ENCODE measurements at regions not wholly inside any gene's neighbourhood (a gene's known extent, or its start where the extent isn't known, plus 50 kb on each side); places are given as distances from the start of the nearest gene placed in this dataset.

- TF ChIP-seq SIN3A (IDR thresholded peaks at IDR 0.05; ENCODE audit: borderline replicate concordance, insufficient read depth, low read length), result no peak
These were observed 530.1 kb downstream of the SOX11 start for GRCh38 chr2:6222296-6222695.

DNA sequence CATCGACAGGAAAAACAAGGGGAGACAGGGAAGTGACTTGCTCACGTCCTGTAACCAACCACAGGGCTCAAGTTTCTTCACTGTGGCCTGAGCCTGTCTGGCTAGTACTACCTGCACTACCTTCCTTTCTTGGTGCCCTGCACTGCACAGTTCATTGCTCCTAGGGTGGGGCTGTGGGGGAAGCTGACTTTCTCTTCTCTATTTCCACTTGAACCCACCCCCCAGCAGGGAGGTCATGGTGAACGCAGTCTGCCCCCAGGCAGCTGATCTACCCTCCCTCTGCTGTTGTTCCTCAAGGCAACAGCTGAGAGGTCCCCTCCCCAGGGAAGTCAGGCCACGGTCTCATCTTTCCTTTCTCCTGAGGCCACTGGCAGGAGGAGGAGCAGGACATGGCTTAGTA is 532.1 kb downstream of the SOX11 start:
- TF ChIP-seq POLR2AphosphoS5 (IDR thresholded peaks at IDR 0.05; ENCODE audit: low read depth, low read length), result no peak
- no peak for TF ChIP-seq REST (IDR thresholded peaks at IDR 0.05; ENCODE audit: insufficient read depth in 1 of 2, low read depth in 2 of 2, low read length in 2 of 2)
- TF ChIP-seq FOXP2 (optimal IDR thresholded peaks at IDR 0.05; ENCODE audit: borderline replicate concordance, extremely low read depth, extremely low read length, insufficient read depth), result no peak
- TF ChIP-seq TAF1 (IDR thresholded peaks at IDR 0.05; ENCODE audit: borderline replicate concordance, insufficient read depth, low read length), result no peak
- TF ChIP-seq SIN3A (IDR thresholded peaks at IDR 0.05; ENCODE audit: borderline replicate concordance, insufficient read depth, low read length), result no peak

- TF ChIP-seq TAF1 (IDR thresholded peaks at IDR 0.05; ENCODE audit: borderline replicate concordance, insufficient read depth, low read length), result no peak
- TF ChIP-seq SIN3A (IDR thresholded peaks at IDR 0.05; ENCODE audit: borderline replicate concordance, insufficient read depth, low read length), result no peak
- TF ChIP-seq REST (IDR thresholded peaks at IDR 0.05; ENCODE audit: insufficient read depth in 1 of 2, low read depth in 2 of 2, low read length in 2 of 2), result no peak
- no peak for TF ChIP-seq FOXP2 (optimal IDR thresholded peaks at IDR 0.05; ENCODE audit: borderline replicate concordance, extremely low read depth, extremely low read length, insufficient read depth)
- TF ChIP-seq POLR2AphosphoS5 (IDR thresholded peaks at IDR 0.05; ENCODE audit: low read depth, low read length), result no peak
These were observed 536.1 kb downstream of the SOX11 start for GRCh38 chr2:6228251-6228650.

DNA sequence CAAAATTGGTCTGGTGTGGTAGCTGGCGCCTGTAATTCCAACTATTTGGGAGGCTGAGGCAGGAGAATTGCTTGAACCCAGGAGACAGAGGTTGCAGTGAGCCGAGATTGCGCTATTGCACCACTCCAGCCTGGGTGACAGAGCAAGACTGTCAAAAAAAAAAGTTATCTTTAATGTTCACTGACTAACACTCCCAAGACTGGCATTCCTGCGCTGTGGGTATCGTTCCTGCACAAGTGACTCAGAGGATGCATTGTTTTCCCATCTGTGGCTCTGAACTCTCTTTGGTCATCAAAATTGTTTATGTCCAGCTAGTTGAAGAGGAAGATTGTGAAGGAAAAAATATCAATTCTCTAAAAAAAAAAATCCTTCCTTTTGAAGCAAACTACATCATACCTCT is 539.0 kb downstream of the SOX11 start:
- no peak for TF ChIP-seq FOXP2 (optimal IDR thresholded peaks at IDR 0.05; ENCODE audit: borderline replicate concordance, extremely low read depth, extremely low read length, insufficient read depth)

- TF ChIP-seq TAF1 (IDR thresholded peaks at IDR 0.05; ENCODE audit: borderline replicate concordance, insufficient read depth, low read length), result no peak
- no peak for TF ChIP-seq FOXP2 (optimal IDR thresholded peaks at IDR 0.05; ENCODE audit: borderline replicate concordance, extremely low read depth, extremely low read length, insufficient read depth)
- TF ChIP-seq SIN3A (IDR thresholded peaks at IDR 0.05; ENCODE audit: borderline replicate concordance, insufficient read depth, low read length), result no peak
- no peak for TF ChIP-seq REST (IDR thresholded peaks at IDR 0.05; ENCODE audit: insufficient read depth in 1 of 2, low read depth in 2 of 2, low read length in 2 of 2)
- no peak for TF ChIP-seq POLR2AphosphoS5 (IDR thresholded peaks at IDR 0.05; ENCODE audit: low read depth, low read length)
These were observed 541.8 kb downstream of the SOX11 start for GRCh38 chr2:6233993-6234392.

GRCh38 chr2:6234702-6235101 is 542.5 kb downstream of the SOX11 start:
- TF ChIP-seq TAF1 (IDR thresholded peaks at IDR 0.05; ENCODE audit: borderline replicate concordance, insufficient read depth, low read length) (no peak), POLR2AphosphoS5 (IDR thresholded peaks at IDR 0.05; ENCODE audit: low read depth, low read length) (no peak), SIN3A (IDR thresholded peaks at IDR 0.05; ENCODE audit: borderline replicate concordance, insufficient read depth, low read length) (no peak), FOXP2 (optimal IDR thresholded peaks at IDR 0.05; ENCODE audit: borderline replicate concordance, extremely low read depth, extremely low read length, insufficient read depth) (no peak), REST (IDR thresholded peaks at IDR 0.05; ENCODE audit: insufficient read depth in 1 of 2, low read depth in 2 of 2, low read length in 2 of 2) (no peak)

All from PFSK-1 (cell line).